ENCODE measurements at regions not wholly inside any gene's neighbourhood (a gene's known extent, or its start where the extent isn't known, plus 50 kb on each side); places are given as distances from the start of the nearest gene placed in this dataset.

- DNase-seq (ENCODE audit: low read depth): no peak
- TF ChIP-seq CTCF (conservative IDR thresholded peaks at IDR 0.05; ENCODE audit: low read depth, low read length): no peak
- no peak overlapping the region for H3K4me3 ChIP-seq (ENCODE audit: low read length)
Measured at GRCh38 chr1:58317086-58317485, 229.4 kb downstream of the OMA1 start.

- H3K4me3 ChIP-seq (ENCODE audit: low read length): no peak overlapping the region
- DNase-seq (ENCODE audit: low read depth): no peak
- no peak for TF ChIP-seq CTCF (conservative IDR thresholded peaks at IDR 0.05; ENCODE audit: low read depth, low read length)
Measured at GRCh38 chr1:58316141-58316540, 230.4 kb downstream of the OMA1 start.

- no peak for TF ChIP-seq CTCF (conservative IDR thresholded peaks at IDR 0.05; ENCODE audit: low read depth, low read length)
- no peak for DNase-seq (ENCODE audit: low read depth)
- no peak overlapping the region for H3K4me3 ChIP-seq (ENCODE audit: low read length)
Measured at GRCh38 chr1:58312971-58313563, 233.5 kb downstream of the OMA1 start.

- TF ChIP-seq CTCF (conservative IDR thresholded peaks at IDR 0.05; ENCODE audit: low read depth, low read length): no peak
- no peak overlapping the region for H3K4me3 ChIP-seq (ENCODE audit: low read length)
- DNase-seq (ENCODE audit: low read depth): no peak
Measured at GRCh38 chr1:58312461-58312860, 234.1 kb downstream of the OMA1 start.

- DNase-seq (ENCODE audit: low read depth): no peak
- no peak overlapping the region for H3K4me3 ChIP-seq (ENCODE audit: low read length)
- TF ChIP-seq CTCF (conservative IDR thresholded peaks at IDR 0.05; ENCODE audit: low read depth, low read length): no peak
Measured at GRCh38 chr1:58310881-58311280, 235.6 kb downstream of the OMA1 start.

- no peak for TF ChIP-seq CTCF (conservative IDR thresholded peaks at IDR 0.05; ENCODE audit: low read depth, low read length)
- no peak overlapping the region for H3K4me3 ChIP-seq (ENCODE audit: low read length)
- DNase-seq (ENCODE audit: low read depth): no peak
Measured at GRCh38 chr1:58310469-58310868, 236.1 kb downstream of the OMA1 start.

GRCh38 chr1:58308206-58308605 is 238.3 kb downstream of the OMA1 start:
- H3K4me3 ChIP-seq (ENCODE audit: low read length): no peak overlapping the region
- TF ChIP-seq CTCF (conservative IDR thresholded peaks at IDR 0.05; ENCODE audit: low read depth, low read length): no peak
- no peak for DNase-seq (ENCODE audit: low read depth)

Measured in retinal pigment epithelial cell (primary cell).